Activated naive CD4-positive, alpha-beta T cell treated with anti-CD3 and anti-CD28 coated beads for 36 hours (primary cell): ENCODE measurements at regions not wholly inside any gene's neighbourhood (a gene's known extent, or its start where the extent isn't known, plus 50 kb on each side); places are given as distances from the start of the nearest gene placed in this dataset.

ENCODE experiments used
- CTCF ChIA-PET: fragments of 350-600 bp; sonication (Branson Sonifier 250); formaldehyde crosslinking; loops from one replicate; lab custom pipeline; 2021; ENCODE audit warnings: antibody characterized with exemption; lab: Charles Lee
- DNase-seq: peaks from one replicate; pipeline ENCODE4 v3.0.0-alpha.2; 2020
- H3K27ac Mint-ChIP-seq: one replicate; pipeline ENCODE4 v1.8.0; 2021; ENCODE audit warnings: mild to moderate bottlenecking, mixed read lengths
- H3K27me3 Mint-ChIP-seq: one replicate; pipeline ENCODE4 v1.8.0; 2021; ENCODE audit warnings: low read depth, mixed read lengths
- H3K36me3 Mint-ChIP-seq: one replicate; pipeline ENCODE4 v1.8.0; 2021; ENCODE audit warnings: low read depth, mixed read lengths
- H3K4me1 Mint-ChIP-seq: one replicate; pipeline ENCODE4 v1.8.0; 2021; ENCODE audit warnings: low read depth, mixed read lengths
- H3K4me3 Mint-ChIP-seq: one replicate; pipeline ENCODE4 v1.8.0; 2021; ENCODE audit warnings: mild to moderate bottlenecking, moderate library complexity, mixed read lengths
- H3K9me3 Mint-ChIP-seq: one replicate; pipeline ENCODE4 v1.8.0; 2021; ENCODE audit warnings: mixed read lengths
- intact Hi-C: fragments of 100-400 bp; cut with micrococcal nuclease; formaldehyde crosslinking; loops from one replicate; pipeline ENCODE4 v1.15.1; 2023

- no peak overlapping the region for H3K27ac Mint-ChIP-seq
- CTCF ChIA-PET, result no interaction called here
- peaks cover 3% of the 10 kb centered on the region for H3K9me3 Mint-ChIP-seq
Measured at GRCh38 chr16:80045861-80046260, 445.3 kb upstream of the MAF start.

GRCh38 chr16:80041410-80041809 lies 440.9 kb upstream of the MAF start:
- H3K36me3 Mint-ChIP-seq, result no peaks in the 10 kb centered on the region
- no peak overlapping the region for H3K4me3 Mint-ChIP-seq
- no peaks in the 10 kb centered on the region for H3K9me3 Mint-ChIP-seq
- no peak for DNase-seq
- H3K27ac Mint-ChIP-seq, result no peak overlapping the region
- CTCF ChIA-PET, result interaction anchor here (0.6 kb wide), 1 partner anchor 1339 kb away, joined by 3 read pairs; no protein-coding TSS in a partner anchor
- no peaks in the 10 kb centered on the region for H3K4me1 Mint-ChIP-seq
- intact Hi-C loops, result no loop called here
- peaks cover 12% of the 10 kb centered on the region for H3K27me3 Mint-ChIP-seq

More at GRCh38 chr16:80045861-80046260, 445.3 kb upstream of the MAF start:
- no peaks in the 10 kb centered on the region for H3K36me3 Mint-ChIP-seq
- H3K27me3 Mint-ChIP-seq, result peaks cover 13% of the 10 kb centered on the region
- H3K4me3 Mint-ChIP-seq, result no peak overlapping the region
- no peaks in the 10 kb centered on the region for H3K4me1 Mint-ChIP-seq
- intact Hi-C loops, result no loop called here
- no peak for DNase-seq

- no peak for DNase-seq
- no peaks in the 10 kb centered on the region for H3K4me1 Mint-ChIP-seq
- H3K9me3 Mint-ChIP-seq, result no peaks in the 10 kb centered on the region
- no peak overlapping the region for H3K4me3 Mint-ChIP-seq
- peaks cover 15% of the 10 kb centered on the region for H3K27me3 Mint-ChIP-seq
- CTCF ChIA-PET, result no interaction called here
- no peaks in the 10 kb centered on the region for H3K36me3 Mint-ChIP-seq
- no peak overlapping the region for H3K27ac Mint-ChIP-seq
- intact Hi-C loops, result no loop called here
Measured at GRCh38 chr16:80040814-80041213, 440.3 kb upstream of the MAF start.

- CTCF ChIA-PET, result no interaction called here
- H3K4me3 Mint-ChIP-seq, result no peak overlapping the region
- intact Hi-C loops, result no loop called here
Measured at GRCh38 chr16:80040413-80040812, 439.9 kb upstream of the MAF start.

GRCh38 chr16:80039777-80040176 lies 439.2 kb upstream of the MAF start:
- Mint-ChIP-seq H3K4me1 (no peaks in the 10 kb centered on the region), H3K4me3 (no peak overlapping the region), H3K27me3 (peaks cover 17% of the 10 kb centered on the region), H3K9me3 (no peaks in the 10 kb centered on the region), H3K27ac (no peak overlapping the region), H3K36me3 (no peaks in the 10 kb centered on the region)
- CTCF ChIA-PET, result interaction anchor here (0.6 kb wide), 1 partner anchor 812 kb away, joined by 3 read pairs; no protein-coding TSS in a partner anchor
- no peak for DNase-seq
- intact Hi-C loops, result no loop called here

More at GRCh38 chr16:80040413-80040812, 439.9 kb upstream of the MAF start:
- Mint-ChIP-seq H3K4me1 (no peaks in the 10 kb centered on the region), H3K27ac (no peak overlapping the region), H3K27me3 (peaks cover 15% of the 10 kb centered on the region), H3K9me3 (no peaks in the 10 kb centered on the region), H3K36me3 (no peaks in the 10 kb centered on the region)
- no peak for DNase-seq

DNA sequence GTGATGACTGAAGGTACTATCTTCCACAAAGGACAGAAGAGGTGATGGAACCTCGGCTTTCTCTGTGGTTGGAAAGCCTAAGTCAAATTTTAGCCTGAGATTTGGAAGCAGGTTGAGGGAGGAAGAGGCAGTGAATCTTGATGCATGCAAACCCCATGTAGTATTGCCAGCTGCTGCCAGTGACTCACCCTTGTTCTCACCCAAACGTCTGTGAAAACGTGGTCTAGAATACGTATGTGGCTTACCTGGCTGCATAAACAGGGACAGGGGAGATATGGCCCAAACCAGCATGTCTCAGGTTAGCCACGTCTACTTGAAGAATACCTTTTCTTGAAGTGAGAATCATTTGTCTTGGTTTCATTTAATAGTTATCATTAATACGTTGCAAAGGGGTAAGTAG lies 438.0 kb upstream of the MAF start:
- H3K4me3 Mint-ChIP-seq, result no peak overlapping the region
- peaks cover 13% of the 10 kb centered on the region for H3K27me3 Mint-ChIP-seq
- no peak overlapping the region for H3K27ac Mint-ChIP-seq
- peaks cover 6% of the 10 kb centered on the region for H3K9me3 Mint-ChIP-seq
- intact Hi-C loops, result no loop called here
- no peaks in the 10 kb centered on the region for H3K36me3 Mint-ChIP-seq
- H3K4me1 Mint-ChIP-seq, result no peaks in the 10 kb centered on the region
- CTCF ChIA-PET, result no interaction called here
- DNase-seq, result no peak

GRCh38 chr16:80034948-80035663 lies 434.6 kb upstream of the MAF start:
- Mint-ChIP-seq H3K4me1 (no peaks in the 10 kb centered on the region), H3K36me3 (no peaks in the 10 kb centered on the region), H3K27ac (no peak overlapping the region), H3K27me3 (peaks cover 9% of the 10 kb centered on the region), H3K9me3 (peaks cover 10% of the 10 kb centered on the region), H3K4me3 (no peak overlapping the region)
- no peak for DNase-seq
- CTCF ChIA-PET, result no interaction called here
- intact Hi-C loops, result no loop called here

- intact Hi-C loops, result no loop called here
- Mint-ChIP-seq H3K27ac (no peak overlapping the region), H3K4me1 (no peaks in the 10 kb centered on the region), H3K36me3 (no peaks in the 10 kb centered on the region), H3K9me3 (peaks cover 10% of the 10 kb centered on the region), H3K27me3 (peaks cover 9% of the 10 kb centered on the region), H3K4me3 (no peak overlapping the region)
- DNase-seq, result no peak
- CTCF ChIA-PET, result no interaction called here
Measured at GRCh38 chr16:80034469-80034826, 433.9 kb upstream of the MAF start.

DNA sequence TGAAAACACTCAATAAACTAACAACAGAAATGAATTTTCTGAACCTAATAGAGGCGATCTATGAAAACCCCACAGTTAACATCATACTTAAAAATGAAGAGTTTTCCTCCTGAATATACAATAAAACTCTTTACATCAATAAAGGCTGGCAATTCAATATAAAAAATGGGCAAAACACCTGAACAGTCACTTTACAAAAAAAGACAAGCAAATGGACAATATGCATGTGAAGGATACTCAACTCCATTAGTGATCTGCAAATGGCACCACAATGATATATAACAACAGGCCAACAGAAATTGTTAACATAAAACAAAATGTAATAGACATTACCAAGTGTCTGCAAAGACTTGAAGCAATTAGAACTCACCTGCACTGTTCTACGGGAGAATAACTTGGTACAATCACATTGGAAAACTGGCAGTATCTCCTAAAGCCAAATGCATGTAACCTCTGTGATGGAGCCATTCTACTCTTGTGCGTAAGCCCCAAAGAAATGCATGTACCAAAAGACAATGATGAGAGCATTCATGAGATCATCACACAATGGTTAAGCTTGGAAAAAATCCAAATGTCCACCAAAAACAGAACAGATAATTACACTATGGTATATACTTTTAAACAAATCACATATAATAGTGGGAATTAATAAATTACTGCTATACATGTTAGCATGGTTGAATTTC lies 433.4 kb upstream of the MAF start:
- Mint-ChIP-seq H3K36me3 (no peaks in the 10 kb centered on the region), H3K4me1 (no peaks in the 10 kb centered on the region), H3K27ac (no peak overlapping the region), H3K27me3 (peaks cover 9% of the 10 kb centered on the region), H3K9me3 (peaks cover 10% of the 10 kb centered on the region), H3K4me3 (no peak overlapping the region)
- CTCF ChIA-PET, result interaction anchor here (0.7 kb wide), 1 partner anchor 402 kb away, joined by 3 read pairs; no protein-coding TSS in a partner anchor
- no peak for DNase-seq
- intact Hi-C loops, result no loop called here

GRCh38 chr16:80029761-80030481 lies 429.4 kb upstream of the MAF start:
- intact Hi-C loops, result no loop called here
- peaks cover 9% of the 10 kb centered on the region for H3K4me1 Mint-ChIP-seq

GRCh38 chr16:80029381-80029630 lies 428.8 kb upstream of the MAF start:
- Mint-ChIP-seq H3K4me3 (no peak overlapping the region), H3K9me3 (peaks cover 10% of the 10 kb centered on the region), H3K27me3 (peaks cover 14% of the 10 kb centered on the region), H3K36me3 (no peaks in the 10 kb centered on the region), H3K4me1 (peaks cover 9% of the 10 kb centered on the region), H3K27ac (no peak overlapping the region)
- DNase-seq, result no peak
- CTCF ChIA-PET, result no interaction called here
- intact Hi-C loops, result no loop called here

More at GRCh38 chr16:80029761-80030481, 429.4 kb upstream of the MAF start:
- Mint-ChIP-seq H3K36me3 (no peaks in the 10 kb centered on the region), H3K27me3 (peaks cover 11% of the 10 kb centered on the region), H3K9me3 (peaks cover 10% of the 10 kb centered on the region), H3K4me3 (no peak overlapping the region), H3K27ac (no peak overlapping the region)
- DNase-seq, result no peak
- CTCF ChIA-PET, result no interaction called here

- H3K27me3 Mint-ChIP-seq, result peaks cover 14% of the 10 kb centered on the region
- no peak overlapping the region for H3K4me3 Mint-ChIP-seq
- no peak overlapping the region for H3K27ac Mint-ChIP-seq
- DNase-seq, result no peak
- CTCF ChIA-PET, result interaction anchor here (1.1 kb wide), 1 partner anchor 31 kb away, joined by 5 read pairs; no protein-coding TSS in a partner anchor
- H3K9me3 Mint-ChIP-seq, result peaks cover 6% of the 10 kb centered on the region
- intact Hi-C loops, result no loop called here
- H3K36me3 Mint-ChIP-seq, result no peaks in the 10 kb centered on the region
- peaks cover 9% of the 10 kb centered on the region for H3K4me1 Mint-ChIP-seq
Measured at GRCh38 chr16:80028581-80029380, 428.2 kb upstream of the MAF start.
